Medulla oblongata (tissue), 1 donor: ENCODE measurements at regions not wholly inside any gene's neighbourhood (a gene's known extent, or its start where the extent isn't known, plus 50 kb on each side); places are given as distances from the start of the nearest gene placed in this dataset.
"Not testable (repeated sequence)": the region's sequence is repeated elsewhere in the genome, so short reads cannot be mapped to it uniquely, and the experiment has no call there.

Source experiments
- DNase-seq: peaks from one replicate; pipeline ENCODE4 v3.0.0-alpha.2; 2015; ENCODE audit errors: extremely low spot score

- no peak for DNase-seq
Observed at GRCh38 chr10:9103301-9103700, 1048.8 kb downstream of the GATA3 start.

DNA sequence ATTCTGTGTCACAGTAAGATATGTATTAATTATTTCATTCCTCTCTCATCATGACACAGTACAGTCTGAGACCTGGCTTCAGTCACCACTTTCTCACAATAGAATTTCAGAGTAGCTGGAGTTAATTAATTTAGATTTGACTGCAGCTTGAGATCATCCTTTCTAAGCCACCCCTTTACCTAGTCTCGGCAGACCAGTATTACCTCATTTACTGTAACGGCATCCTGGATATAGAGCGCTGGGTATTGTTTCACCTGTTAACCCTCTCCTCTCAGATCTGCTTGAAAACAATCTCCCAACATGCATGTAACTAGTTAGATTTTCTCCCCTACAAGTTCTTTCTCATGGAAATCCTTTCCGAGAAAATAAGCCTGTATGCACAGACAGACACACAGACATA lies 1057.5 kb downstream of the GATA3 start:
- DNase-seq: no peak

DNA sequence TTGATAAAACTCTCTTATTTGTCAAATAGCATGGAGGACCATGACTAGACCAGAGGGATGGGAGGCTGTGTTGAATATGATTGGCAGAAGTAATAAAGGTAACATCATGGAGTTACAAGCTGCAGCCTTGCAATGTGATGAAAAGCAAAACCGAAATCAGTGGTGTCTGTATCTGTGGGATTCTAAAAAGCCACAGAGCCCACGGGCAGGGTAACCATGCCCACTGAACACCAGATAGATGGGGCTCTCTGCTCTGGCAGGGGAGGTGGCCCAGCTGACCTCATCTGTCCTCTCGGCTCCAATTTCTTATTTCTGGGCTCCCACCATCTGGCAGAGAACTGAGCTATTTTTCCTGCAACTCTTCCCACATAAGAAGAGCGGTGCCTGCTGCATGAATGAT lies 1072.2 kb downstream of the GATA3 start:
- no peak for DNase-seq

DNA sequence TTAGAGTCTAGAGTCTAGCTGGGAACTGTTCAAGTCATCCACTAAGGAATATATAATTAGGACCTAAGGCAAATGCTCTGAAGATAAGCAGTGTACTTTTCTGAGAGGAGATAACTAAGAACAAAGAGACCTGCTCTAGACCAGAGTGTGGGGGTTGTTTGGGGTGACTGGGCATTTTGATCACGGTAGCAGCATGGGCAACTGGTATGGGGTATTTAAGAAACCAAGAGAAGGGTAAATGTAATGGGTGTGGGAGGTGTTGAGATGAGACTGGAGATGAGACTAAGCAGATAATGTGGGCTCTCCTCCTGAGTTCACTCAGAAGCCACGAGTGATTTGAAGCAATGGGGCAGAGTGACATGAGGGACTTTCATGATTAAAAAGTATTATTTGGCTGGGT lies 1082.9 kb downstream of the GATA3 start:
- DNase-seq: no peak

- not testable (repeated sequence) for DNase-seq
Observed at GRCh38 chr10:9138829-9139228, 1084.3 kb downstream of the GATA3 start.

DNA sequence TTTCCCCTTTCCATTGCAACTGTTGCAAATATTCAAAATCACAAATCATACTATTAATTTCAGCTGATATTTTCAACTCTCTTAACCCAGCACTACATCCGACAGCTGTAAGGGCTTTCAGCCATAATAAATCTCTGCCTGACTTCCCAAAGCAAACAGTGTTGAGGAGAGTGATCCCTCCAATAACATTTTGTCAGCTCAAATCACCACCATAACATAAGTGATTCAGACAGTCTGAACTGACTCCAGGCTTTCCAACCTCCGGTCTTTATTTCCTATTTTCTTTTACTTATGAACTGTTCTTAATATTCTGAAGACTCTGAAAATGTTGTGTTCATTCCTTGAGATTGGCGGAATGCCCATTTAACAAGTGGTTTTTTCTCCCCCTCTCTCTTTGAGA lies 1085.9 kb downstream of the GATA3 start:
- no peak for DNase-seq

DNA sequence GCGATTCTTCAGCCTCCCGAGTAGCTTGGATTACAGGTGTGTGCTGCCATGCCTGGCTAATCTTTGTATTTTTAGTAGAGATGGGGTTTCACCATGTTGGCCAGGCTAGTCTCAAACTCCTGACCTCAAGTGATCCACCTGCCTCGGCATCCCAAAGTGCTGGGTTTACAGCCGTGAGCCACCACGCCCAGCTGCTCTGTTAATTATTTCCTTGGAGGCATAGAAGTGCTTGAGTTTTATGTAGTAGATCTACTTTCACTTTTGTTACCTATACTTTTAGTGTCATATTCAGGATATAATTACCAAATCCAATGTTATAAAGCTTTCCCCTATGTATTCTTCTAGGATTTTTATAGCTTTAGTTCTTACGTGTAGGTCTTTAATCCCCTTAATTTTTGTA lies 1093.0 kb downstream of the GATA3 start:
- no peak for DNase-seq

- DNase-seq: no peak
Observed at GRCh38 chr10:9149134-9149533, 1094.6 kb downstream of the GATA3 start.

DNA sequence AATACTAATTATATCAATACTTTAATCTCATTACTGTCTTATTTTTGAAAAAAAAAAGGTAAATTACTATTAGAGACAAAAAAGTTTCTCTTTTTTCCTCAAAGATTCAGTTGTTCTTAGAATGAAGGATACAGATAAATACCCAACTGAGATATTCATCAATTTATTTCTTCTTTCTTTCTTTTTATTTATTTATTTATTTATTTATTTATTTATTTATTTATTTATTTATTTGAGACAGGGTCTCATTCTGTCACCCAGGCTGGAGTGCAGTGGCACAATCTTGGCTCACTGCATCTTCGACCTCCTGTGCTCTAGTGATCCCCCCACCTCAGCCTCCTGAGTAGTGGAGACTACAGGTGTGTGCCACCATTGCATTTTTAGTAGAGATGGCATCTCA lies 1098.6 kb downstream of the GATA3 start:
- DNase-seq: not testable (repeated sequence)

DNA sequence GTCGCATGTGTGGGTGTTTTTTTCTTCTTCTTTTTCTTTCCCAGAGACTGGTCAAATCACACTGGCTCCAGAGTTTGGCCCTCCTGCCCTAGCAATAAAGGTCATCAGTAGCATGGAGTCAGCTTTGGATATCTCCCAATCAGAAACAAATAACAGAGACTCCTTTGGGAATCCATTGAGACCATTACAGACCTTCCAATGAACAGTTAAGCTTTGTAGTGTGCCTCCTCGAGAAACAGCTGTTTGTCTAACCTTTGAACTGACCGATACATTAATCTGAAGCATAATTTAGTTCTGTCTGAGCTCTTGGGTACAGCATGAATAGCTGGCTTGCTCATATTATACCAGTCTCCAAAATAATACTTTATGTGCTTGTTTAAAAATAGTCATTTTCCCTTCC lies 1103.2 kb downstream of the GATA3 start:
- DNase-seq: no peak

- no peak for DNase-seq
Observed at GRCh38 chr10:9158675-9159074, 1104.2 kb downstream of the GATA3 start.

DNA sequence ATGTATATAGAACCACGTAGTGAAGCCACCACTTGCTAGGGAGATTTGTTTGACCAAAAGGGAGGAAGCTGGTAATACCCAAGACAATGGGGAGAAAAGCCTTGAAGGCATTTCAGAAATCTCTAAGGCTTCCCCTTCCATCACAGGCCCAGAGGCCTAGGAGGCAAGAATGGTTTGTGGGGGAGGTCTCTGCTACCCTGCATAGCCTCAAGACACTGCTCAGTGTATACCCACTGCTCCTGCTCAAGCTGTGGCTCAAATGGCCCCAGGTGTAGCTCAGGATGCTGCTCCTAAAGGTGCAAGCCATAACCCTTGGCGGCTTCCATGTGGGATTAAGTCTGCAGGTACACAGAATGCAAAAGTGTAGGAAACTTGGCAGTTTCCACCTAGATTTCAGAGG lies 1105.8 kb downstream of the GATA3 start:
- no peak for DNase-seq

GRCh38 chr10:9163699-9164098 lies 1109.2 kb downstream of the GATA3 start:
- DNase-seq: no peak

GRCh38 chr10:9166770-9167169 lies 1112.3 kb downstream of the GATA3 start:
- no peak for DNase-seq

- no peak for DNase-seq
Observed at GRCh38 chr10:9172276-9172675, 1117.8 kb downstream of the GATA3 start.

DNA sequence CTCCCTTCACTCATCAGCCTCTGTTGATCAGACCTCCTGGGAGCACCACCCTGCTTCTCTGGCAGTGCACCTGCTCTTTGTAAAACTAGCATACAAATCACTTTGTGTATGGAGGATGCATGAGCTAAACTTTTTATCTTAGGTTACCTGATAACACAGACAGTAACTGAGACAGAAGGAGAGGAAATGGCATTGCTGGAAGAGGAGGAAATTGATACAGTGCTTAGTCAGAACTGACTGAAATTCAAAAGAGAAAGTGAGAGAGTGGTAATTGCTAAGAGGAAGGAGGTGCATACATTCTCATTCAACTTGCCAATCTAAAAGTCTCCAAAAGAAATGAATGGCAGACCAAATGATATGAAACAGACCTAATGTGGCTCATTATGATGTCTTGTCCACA lies 1120.7 kb downstream of the GATA3 start:
- DNase-seq: no peak

GRCh38 chr10:9183197-9183880 lies 1128.9 kb downstream of the GATA3 start:
- DNase-seq: not testable (repeated sequence)

- DNase-seq: no peak
Observed at GRCh38 chr10:9188022-9188810, 1133.7 kb downstream of the GATA3 start.

DNA sequence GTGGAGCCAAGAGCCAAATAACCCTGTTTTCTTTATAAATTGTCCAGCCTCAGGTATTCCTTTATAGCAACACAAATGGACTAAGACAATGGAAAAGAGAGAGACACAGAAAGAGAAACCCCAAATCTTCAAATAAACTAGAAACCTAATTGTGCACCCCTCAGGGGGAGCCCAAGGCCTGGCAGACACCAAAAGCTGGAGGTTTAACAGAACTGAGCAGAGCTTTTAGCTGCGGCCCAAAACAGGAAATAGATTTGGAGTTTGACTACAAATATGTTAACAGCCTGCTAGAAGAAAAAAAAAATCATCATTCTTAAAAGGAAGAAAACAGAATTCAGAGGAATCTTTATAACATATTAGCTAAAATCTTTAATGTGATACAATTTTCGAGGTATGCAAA lies 1135.0 kb downstream of the GATA3 start:
- DNase-seq: no peak

- DNase-seq: no peak
Observed at GRCh38 chr10:9193120-9193519, 1138.6 kb downstream of the GATA3 start.

- no peak for DNase-seq
Observed at GRCh38 chr10:9195385-9195784, 1140.9 kb downstream of the GATA3 start.

DNA sequence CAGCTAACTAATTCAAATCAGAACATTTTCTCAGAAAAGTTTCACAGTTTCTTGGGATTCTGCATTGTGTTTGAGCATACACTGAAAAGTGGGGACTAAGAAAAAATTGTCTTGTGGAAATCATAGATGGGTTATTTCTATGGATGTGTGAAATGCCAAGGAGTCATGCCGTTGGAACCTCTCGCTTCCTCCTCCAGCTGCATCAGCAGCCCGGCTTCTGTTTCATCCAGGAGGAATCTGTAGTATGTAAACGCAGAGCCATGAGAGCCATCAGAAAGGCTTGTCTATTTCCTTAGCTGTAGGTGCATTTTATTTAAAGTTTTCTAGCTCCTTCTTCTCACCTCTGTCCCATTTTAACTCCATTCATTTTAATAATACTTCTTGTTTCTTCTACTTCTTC lies 1144.1 kb downstream of the GATA3 start:
- DNase-seq: no peak

GRCh38 chr10:9205558-9205957 lies 1151.1 kb downstream of the GATA3 start:
- no peak for DNase-seq
